ENCODE measurements at regions not wholly inside any gene's neighbourhood (a gene's known extent, or its start where the extent isn't known, plus 50 kb on each side); places are given as distances from the start of the nearest gene placed in this dataset.

GRCh38 chr13:106041445-106041844 lies 494.0 kb downstream of the EFNB2 start:
- TF ChIP-seq CTCF (IDR thresholded peaks at IDR 0.05) (no peak), POLR2A (IDR thresholded peaks at IDR 0.05) (no peak)
